A172 (cell line): ENCODE measurements at regions not wholly inside any gene's neighbourhood (a gene's known extent, or its start where the extent isn't known, plus 50 kb on each side); places are given as distances from the start of the nearest gene placed in this dataset.
A peak's percentile ranks its signal among the peaks of the same experiment; 100 is the strongest.

Experiments
- DNase-seq: peaks from one replicate; pipeline ENCODE4 v3.0.0-alpha.2; 2015; ENCODE audit warnings: low spot score

- no peak for DNase-seq
Measured at GRCh38 chr3:72113964-72114363, 329.0 kb upstream of the PROK2 start.

- no peak for DNase-seq
Measured at GRCh38 chr3:72113564-72113963, 328.6 kb upstream of the PROK2 start.

- DNase-seq = no peak
Measured at GRCh38 chr3:72112435-72112834, 327.5 kb upstream of the PROK2 start.

DNA sequence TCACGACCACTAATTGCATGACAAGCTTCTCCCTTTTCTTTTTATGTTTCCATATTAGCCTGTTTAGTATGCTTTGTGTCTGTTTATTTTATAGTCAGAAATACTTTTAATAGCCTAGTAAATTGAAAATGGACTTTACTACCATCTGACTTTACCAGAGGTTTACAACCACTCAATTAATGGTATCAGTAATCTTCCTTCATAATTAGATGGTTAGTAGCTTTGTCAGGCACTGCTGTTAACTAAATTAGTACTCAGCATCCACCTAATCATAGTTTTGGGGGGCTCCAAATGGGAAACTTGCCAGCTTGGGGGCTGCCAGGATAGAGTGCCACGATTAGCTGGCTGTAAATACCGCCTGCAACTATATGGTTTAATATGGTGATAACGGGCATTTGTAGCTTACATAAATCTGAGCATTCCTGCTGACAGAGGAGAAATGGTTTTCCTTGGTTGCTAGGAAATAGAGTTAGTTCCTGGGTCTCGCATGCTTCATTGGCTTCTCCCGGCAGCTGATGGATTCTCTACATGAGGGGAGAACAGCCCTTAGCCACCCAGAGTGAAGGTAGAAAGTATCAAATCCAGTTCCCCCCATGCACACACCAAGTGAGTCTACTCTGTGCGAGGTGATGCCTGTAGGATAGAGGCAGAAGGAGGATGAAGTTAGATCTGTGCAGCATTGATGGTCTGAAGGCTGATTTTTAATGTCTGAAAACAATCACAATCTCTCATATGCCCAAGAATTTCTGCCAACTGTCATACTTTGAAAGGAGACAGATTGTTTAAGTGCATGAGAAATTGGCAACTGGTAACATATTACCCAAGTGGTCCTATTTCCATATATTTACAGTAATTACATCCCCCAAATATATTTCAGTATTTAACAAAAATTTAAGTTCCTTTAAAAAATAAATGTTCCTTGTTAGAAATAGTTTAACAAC is 326.6 kb upstream of the PROK2 start:
- DNase-seq = no peak

- no peak for DNase-seq
Measured at GRCh38 chr3:72109327-72110259, 324.6 kb upstream of the PROK2 start.

- no peak for DNase-seq
Measured at GRCh38 chr3:72105306-72105705, 320.4 kb upstream of the PROK2 start.

- no peak for DNase-seq
Measured at GRCh38 chr3:72102112-72102616, 317.2 kb upstream of the PROK2 start.

DNA sequence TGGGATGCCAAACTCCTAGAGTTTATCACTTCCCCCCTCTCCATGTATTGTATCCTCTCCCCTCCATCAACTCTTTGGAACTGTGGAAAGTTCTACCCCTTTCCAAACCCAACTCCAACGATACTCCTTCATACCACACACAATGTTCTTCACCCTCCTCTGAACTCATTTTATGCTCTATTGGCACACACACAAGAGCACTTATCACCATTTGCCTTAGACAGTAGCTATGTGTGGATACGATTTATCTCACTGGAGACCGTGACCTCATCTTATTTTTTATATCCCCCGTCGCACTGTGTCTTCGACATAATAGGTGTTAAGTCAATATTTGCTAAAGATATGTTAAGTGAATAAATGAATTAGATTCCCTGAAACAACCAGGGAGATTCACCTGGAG is 316.5 kb upstream of the PROK2 start:
- no peak for DNase-seq

- DNase-seq = peak; percentile 24
Measured at GRCh38 chr3:72100601-72101187, 315.7 kb upstream of the PROK2 start.

DNA sequence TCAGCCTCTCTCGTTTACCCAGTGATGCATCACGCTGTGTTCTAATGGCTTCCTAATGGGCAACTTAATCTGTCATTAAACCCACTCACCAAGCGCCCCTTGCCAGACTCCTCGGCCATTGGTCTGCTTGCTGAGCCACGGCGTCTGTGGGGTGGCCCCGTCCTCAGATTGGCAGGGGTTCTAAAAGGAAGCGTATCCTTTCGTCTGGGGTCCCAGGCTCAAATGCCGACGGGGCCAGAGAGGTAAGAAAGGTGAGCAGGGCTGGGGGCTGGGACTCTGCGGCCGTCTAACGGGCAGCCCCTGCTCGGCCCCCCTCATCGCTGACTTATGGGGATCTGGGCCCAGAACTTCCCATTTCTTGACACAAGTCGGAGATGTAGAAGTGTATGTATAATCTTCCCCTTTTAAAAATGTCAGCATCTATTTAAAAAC is 315.1 kb upstream of the PROK2 start:
- DNase-seq = no peak

- DNase-seq = no peak
Measured at GRCh38 chr3:72099326-72100079, 314.6 kb upstream of the PROK2 start.

GRCh38 chr3:72097053-72097452 is 312.1 kb upstream of the PROK2 start:
- no peak for DNase-seq

DNA sequence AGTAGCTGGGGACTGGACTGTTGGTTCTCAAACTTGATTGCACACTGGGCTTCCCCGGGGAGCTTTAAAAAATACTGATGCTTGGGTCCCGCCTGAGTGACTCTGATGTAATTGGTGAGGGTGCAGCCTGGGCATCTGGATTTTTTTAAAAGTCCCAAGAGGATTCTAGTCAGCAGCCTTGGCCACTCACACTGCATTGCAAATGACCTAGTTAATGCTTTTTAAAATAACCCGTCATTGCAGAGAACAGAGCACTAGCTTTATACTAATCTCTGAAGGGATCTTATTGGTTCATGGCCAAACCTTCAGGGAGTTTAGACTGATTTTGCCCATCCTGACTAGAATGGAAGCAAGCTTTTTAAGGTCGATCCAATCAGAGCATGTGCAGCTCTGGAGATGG is 310.6 kb upstream of the PROK2 start:
- no peak for DNase-seq

- DNase-seq = no peak
Measured at GRCh38 chr3:72093992-72094334, 309.0 kb upstream of the PROK2 start.

DNA sequence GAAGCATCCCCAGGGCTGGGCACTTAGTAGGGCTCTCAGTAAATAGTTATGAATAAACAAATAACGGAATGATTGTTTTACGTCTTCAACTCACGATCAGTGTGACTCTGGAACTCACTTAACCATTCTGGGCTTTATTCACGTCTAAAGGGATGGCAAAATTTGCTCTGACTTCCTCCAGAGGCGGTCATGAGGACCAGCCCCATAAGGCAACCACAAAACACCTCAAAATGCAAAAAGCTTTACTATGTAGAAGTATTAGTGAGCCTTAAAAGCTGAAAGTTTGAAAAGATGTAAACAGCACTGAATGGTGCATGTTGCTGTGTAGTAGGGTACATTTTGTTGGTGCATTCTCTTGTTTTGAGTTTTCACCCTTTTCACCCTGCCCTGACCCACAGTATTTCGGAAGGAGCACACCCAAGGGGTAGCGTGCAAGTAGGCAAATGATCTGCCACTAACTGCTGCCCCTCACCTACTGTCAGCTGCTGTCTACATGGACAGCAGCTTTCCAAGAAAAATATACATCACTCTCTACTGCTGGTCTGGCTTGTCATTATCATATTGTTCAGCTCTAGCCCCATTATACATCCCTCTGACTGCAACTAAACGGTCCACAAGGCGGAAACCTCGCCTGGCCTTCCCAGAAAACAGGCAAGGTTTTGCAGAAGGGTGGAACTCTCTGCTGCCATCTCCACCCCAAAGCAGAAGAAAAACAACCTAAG is 308.5 kb upstream of the PROK2 start:
- DNase-seq = no peak

- no peak for DNase-seq
Measured at GRCh38 chr3:72092778-72093177, 307.8 kb upstream of the PROK2 start.

DNA sequence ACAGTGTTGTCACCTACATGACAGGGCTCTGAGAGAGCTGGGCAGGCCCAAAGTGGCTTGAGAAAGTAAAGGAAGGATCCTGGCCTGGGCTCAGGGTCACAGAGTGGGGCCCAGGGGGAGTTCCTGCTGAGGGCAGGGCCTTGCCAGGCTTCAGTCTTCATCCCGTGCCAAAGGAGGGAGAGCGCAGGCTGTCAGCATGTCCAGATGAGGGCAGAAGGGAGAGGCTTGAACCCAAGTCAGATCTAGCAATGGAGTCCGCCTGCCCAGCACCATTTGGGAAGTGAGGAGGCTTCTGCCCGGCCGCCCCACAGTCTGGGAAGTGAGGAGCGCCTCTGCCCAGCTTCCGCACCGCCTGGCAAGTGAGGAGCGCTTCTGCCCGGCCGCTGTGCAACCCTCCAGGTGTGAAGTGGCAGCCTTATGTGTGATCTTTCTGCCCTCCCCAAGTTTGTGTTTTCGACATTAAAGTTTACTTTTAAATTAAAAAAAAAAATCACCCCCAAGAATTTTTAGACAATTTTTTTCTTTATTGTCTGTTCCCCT is 303.6 kb upstream of the PROK2 start:
- no peak for DNase-seq

GRCh38 chr3:72087420-72087819 is 302.5 kb upstream of the PROK2 start:
- no peak for DNase-seq

DNA sequence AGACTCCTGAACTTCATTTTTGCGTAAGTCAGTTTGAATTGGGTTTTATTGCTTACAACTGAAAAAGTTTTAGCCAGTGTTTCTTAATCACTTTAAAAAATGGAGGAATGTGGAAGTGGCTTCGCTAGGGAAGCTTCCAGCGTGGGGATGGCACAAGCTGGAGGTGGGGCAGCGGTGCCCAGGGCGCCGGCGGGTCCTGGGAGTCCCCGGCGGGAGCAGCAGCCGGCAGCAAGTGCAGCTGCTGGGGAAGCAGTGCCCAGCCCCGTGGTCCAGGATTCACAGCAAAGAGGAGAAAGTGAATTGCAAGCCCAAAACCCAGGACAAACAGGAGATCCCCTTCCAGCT is 301.8 kb upstream of the PROK2 start:
- no peak for DNase-seq

- no peak for DNase-seq
Measured at GRCh38 chr3:72086042-72086742, 301.2 kb upstream of the PROK2 start.
